AG04449 (cell line): ENCODE measurements at regions not wholly inside any gene's neighbourhood (a gene's known extent, or its start where the extent isn't known, plus 50 kb on each side); places are given as distances from the start of the nearest gene placed in this dataset.

Experiments
- CTCF ChIA-PET: fragments of 350-600 bp; formaldehyde crosslinking; extraction: SDS; loops from one replicate; lab custom pipeline; 2021; ENCODE audit warnings: antibody characterized with exemption; lab: Yijun Ruan, JAX
- POLR2A ChIA-PET: fragments of 400-600, 350-600 bp; formaldehyde crosslinking; extraction: SDS; loops from one replicate; lab custom pipeline; 2020; ENCODE audit warnings: antibody characterized with exemption, inconsistent platforms; lab: Yijun Ruan, JAX
- DNase-seq: peaks from one replicate; pipeline ENCODE4 v3.0.0-alpha.2; 2010; ENCODE audit warnings: low read depth, low spot score
- H3K4me3 ChIP-seq: 2 replicates; pipeline ENCODE4 v1.5.1; 2011; ENCODE audit warnings: low read depth, mild to moderate bottlenecking, control low read depth, low read length
- TF ChIP-seq, protein P1 (sequence below): IDR thresholded peaks from one replicate; pipeline ENCODE4 v1.5.1; 2011; ENCODE audit warnings: mild to moderate bottlenecking, moderate library complexity, low read length, control low read depth, inconsistent platforms; ENCODE audit not compliant: insufficient read depth; ENCODE audit errors: missing control alignments

DNA sequence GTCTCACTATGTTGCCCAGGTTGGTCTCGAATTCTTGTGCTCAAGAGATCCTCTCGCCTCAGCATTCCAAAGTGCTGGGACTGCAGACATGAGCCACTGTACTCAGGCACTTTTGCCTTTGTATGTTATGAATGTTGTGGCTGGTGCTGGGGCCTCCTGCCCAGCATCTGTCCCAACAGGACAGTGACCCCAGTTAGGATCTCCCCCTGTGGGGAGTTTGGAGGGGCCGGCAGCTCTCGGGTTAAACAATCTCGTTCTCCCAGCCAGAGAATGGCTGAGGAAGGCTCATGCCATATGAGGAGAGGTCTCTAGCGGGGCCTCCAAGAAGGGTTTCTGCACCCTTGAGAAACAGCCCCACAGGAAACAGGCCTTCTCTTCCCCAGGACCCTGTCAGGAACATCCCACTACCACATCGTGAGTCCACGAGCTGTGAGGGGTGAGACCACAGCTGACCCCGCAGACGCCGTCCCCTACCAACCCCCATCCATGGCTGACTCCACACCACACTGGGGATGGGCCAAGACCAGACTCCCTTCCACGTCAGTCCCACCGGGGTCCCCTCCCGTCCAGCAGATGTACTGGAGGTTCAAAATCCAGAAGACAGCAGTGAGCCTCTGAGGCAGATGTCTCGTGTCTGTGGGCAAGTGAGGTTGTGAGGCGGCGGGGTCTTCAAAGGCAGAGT, 54.1 kb downstream of the SHANK2 start:
- TF ChIP-seq, protein P1, sequence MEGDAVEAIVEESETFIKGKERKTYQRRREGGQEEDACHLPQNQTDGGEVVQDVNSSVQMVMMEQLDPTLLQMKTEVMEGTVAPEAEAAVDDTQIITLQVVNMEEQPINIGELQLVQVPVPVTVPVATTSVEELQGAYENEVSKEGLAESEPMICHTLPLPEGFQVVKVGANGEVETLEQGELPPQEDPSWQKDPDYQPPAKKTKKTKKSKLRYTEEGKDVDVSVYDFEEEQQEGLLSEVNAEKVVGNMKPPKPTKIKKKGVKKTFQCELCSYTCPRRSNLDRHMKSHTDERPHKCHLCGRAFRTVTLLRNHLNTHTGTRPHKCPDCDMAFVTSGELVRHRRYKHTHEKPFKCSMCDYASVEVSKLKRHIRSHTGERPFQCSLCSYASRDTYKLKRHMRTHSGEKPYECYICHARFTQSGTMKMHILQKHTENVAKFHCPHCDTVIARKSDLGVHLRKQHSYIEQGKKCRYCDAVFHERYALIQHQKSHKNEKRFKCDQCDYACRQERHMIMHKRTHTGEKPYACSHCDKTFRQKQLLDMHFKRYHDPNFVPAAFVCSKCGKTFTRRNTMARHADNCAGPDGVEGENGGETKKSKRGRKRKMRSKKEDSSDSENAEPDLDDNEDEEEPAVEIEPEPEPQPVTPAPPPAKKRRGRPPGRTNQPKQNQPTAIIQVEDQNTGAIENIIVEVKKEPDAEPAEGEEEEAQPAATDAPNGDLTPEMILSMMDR = no peak
- ChIA-PET CTCF (no interaction called here), POLR2A (no interaction called here)
- no peak for DNase-seq
- no peak overlapping the region for H3K4me3 ChIP-seq

DNA sequence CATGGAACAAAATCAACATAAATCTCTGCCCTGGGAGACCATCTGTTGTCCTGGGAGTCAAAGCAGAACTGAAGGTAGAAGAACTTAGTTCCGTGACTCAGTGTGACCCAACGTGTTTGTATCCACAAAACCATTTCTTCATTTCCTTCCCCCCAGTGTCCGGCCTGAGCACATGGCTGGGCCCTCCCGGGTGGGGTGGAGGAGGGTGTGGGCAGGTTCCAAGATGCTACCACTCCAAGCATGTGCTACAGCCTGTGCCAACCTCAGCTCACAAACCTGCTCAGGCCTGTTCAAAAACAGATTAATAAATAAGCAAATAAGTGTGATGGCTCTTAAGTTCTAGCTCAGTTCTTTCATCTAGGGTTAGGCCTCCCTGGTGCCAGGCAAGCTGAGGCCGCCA, 55.3 kb downstream of the SHANK2 start:
- POLR2A ChIA-PET = no interaction called here
- DNase-seq = no peak
- H3K4me3 ChIP-seq = no peak overlapping the region
- TF ChIP-seq, protein P1 = no peak
- CTCF ChIA-PET = no interaction called here

DNA sequence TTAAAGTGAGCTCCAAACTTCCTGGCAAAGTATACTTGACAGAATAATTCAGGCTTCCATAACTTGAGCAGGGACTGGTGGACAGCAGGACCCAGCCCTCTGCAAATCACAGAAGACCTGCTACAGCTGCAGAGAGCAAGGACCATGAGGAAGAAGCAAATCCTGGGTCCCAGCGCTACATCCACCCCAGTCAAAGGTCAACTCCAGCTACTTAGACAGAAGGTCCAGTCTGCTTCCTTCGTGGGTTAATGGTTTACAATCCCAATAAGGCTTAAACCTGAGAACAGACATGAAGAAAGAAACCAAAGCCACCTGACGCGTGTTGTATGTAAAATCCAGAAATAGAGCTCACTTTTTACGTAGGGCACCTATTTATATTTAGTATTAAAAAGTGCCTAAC, 57.7 kb downstream of the SHANK2 start:
- ChIA-PET CTCF (no interaction called here), POLR2A (no interaction called here)
- TF ChIP-seq, protein P1 = no peak
- DNase-seq = no peak
- no peak overlapping the region for H3K4me3 ChIP-seq

DNA sequence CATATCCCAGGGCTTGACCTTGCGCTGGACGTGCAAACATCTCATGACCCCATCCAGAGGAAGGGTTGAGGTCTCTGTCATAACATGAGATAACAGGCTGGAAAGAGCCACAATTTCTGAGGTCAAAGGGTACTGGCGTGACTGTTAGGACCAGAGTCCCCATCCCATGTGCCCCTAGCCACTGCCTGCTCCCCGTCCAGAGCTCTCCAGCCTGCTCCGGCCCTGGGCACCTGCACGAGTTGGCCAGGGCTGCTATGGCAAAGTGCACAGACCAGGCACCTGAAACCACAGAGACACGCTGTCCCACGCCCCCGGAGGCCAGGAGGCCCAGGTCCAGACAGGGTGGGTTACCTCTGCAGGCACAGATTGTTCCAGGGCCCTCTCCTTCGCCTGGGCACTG, 58.9 kb downstream of the SHANK2 start:
- POLR2A ChIA-PET = no interaction called here
- TF ChIP-seq, protein P1 = no peak
- DNase-seq = no peak
- CTCF ChIA-PET = no interaction called here
- no peak overlapping the region for H3K4me3 ChIP-seq

DNA sequence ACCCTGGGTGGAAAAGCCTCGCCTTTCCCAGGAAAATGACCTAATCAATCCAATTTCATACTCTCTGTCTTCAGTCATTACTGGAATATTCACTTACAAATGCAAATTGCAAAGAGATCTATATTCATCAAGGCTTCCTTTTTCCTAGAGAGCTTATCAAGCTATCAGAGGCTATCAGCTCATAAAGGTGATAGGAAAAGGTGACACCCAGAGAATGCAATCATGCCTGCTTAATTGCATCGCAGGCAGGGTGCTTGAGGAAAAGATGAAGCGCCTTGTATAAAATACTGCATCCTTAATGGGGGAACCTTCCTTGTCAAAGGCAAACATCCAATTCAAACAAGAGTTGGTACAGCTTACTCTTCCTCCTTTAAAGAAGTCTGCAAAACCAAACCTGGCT, 59.7 kb downstream of the SHANK2 start:
- ChIA-PET CTCF (no interaction called here), POLR2A (no interaction called here)
- no peak overlapping the region for H3K4me3 ChIP-seq
- no peak for DNase-seq
- TF ChIP-seq, protein P1 = no peak

DNA sequence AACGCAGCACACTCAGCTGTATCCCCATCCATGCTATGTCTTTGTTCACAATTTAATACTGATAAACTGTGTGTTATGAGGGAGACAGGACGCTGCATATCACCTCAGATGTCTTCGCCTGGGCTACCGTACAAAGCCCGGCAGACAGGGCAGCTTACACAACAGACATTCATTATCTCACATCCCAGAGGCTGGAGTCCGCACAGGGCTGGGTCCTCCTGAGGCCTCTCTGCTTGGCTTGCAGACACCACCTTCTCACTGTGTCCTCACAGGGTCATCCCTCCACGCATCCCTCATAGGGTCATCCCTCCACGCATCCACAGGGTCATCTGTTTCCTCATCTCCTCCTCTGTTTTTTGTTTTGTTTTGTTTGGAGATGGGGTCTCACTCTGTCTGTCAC, 61.2 kb downstream of the SHANK2 start:
- H3K4me3 ChIP-seq = no peak overlapping the region
- ChIA-PET POLR2A (no interaction called here), CTCF (no interaction called here)
- no peak for DNase-seq
- TF ChIP-seq, protein P1 = no peak
